K562 (cell line): ENCODE measurements at regions not wholly inside any gene's neighbourhood (a gene's known extent, or its start where the extent isn't known, plus 50 kb on each side); places are given as distances from the start of the nearest gene placed in this dataset.

Source experiments
- ATAC-seq: fragments of 200-7000 bp; cut with Tn5 transposase; 3 replicates; pipeline ENCODE4 v1.9.1; 2020; ENCODE audit warnings: moderate library complexity
- BruUV-seq: library from RNA; stranded (reverse); fragments of 400-500 nt; replicated peaks from 2 replicates; lab custom pipeline; 2021; lab: Mats Ljungman, UMichigan
- CTCF ChIA-PET: fragments of 300-600 bp; formaldehyde crosslinking; extraction: SDS; loops from one replicate; lab custom pipeline; 2021; ENCODE audit warnings: low intra/inter-chr PET ratio; lab: Yijun Ruan, JAX
- POLR2A ChIA-PET: fragments of 300-600, 350-650 bp; sonication (Branson Sonifier 250); formaldehyde crosslinking; extraction: SDS; loops from one replicate; lab custom pipeline; 2021; ENCODE audit warnings: antibody characterized with exemption, inconsistent platforms; lab: Yijun Ruan, JAX
- DNase-seq, 4 experiments: peaks; one replicate each; pipeline versions ENCODE4 v3.0.0 to v3.0.0-alpha.2; 2011 to 2018; ENCODE audit warnings: low spot score in 3 of 4, mixed read lengths in 3 of 4; ENCODE audit errors: extremely low read depth in 1 of 4
- FAIRE-seq: peaks from 2 replicates; lab custom pipeline; 2011; peaks lifted over from hg19 to GRCh38; lab: Jason Lieb, UNC
- H2AFZ ChIP-seq: 2 replicates; pipeline ENCODE4 v1.6.0; 2011; ENCODE audit warnings: low read depth, low read length, control low read depth, inconsistent platforms
- H3K27ac ChIP-seq: fragments of 200-600 bp; 3 replicates; pipeline ENCODE4 v1.8.0; 2011; ENCODE audit warnings: low read depth, mild to moderate bottlenecking, control low read depth, inconsistent platforms, low read length, moderate library complexity, mixed read lengths; ENCODE audit errors: extremely low read depth
- H3K27me3 ChIP-seq, 2 experiments: fragments of 300-600 bp in 1 of 2; 2 replicates in 1 of 2; 3 replicates in 1 of 2; pipeline versions ENCODE4 v1.6.0 to v1.8.0; 2011; ENCODE audit warnings: inconsistent platforms in 2 of 2, low read length in 2 of 2, mild to moderate bottlenecking in 1 of 2, mixed read lengths in 1 of 2, moderate library complexity in 1 of 2; ENCODE audit not compliant: control insufficient read depth in 2 of 2, insufficient read depth in 2 of 2
- H3K36me3 ChIP-seq: fragments of 300-600 bp; 3 replicates; pipeline ENCODE4 v1.8.0; 2011; ENCODE audit warnings: mild to moderate bottlenecking, low read length, inconsistent platforms; ENCODE audit not compliant: control insufficient read depth, insufficient read depth
- H3K4me1 ChIP-seq, 2 experiments: fragments of 200-600 bp in 1 of 2; replicated peaks in 1 of 2; 2 replicates in 1 of 2; 3 replicates in 1 of 2; pipeline versions ENCODE4 v1.5.1 to v1.8.0; 2011; ENCODE audit warnings: inconsistent platforms in 2 of 2, low read length in 2 of 2, mild to moderate bottlenecking in 1 of 2, mixed read lengths in 1 of 2, moderate library complexity in 1 of 2; ENCODE audit not compliant: control insufficient read depth in 2 of 2, insufficient read depth in 2 of 2
- H3K4me2 ChIP-seq: 2 replicates; pipeline ENCODE4 v1.6.1; 2011; ENCODE audit warnings: low read length, control low read depth, inconsistent platforms, mixed read lengths; ENCODE audit not compliant: insufficient read depth
- H3K4me3 ChIP-seq: fragments of 200-600 bp; sonication (generic), shearing (Covaris generic); 2 replicates; pipeline ENCODE4 v1.5.1; 2016; ENCODE audit warnings: control low read depth, inconsistent platforms
- H3K79me2 ChIP-seq: fragments of 200-600 bp; 3 replicates; pipeline ENCODE4 v1.8.0; 2011; ENCODE audit warnings: low read length, inconsistent platforms; ENCODE audit not compliant: control insufficient read depth, insufficient read depth
- H3K9ac ChIP-seq, 2 experiments: 2 replicates each; pipeline versions ENCODE4 v1.6.0 to v1.6.1; 2011; ENCODE audit warnings: low read depth in 2 of 2, low read length in 2 of 2, control low read depth in 1 of 2, inconsistent platforms in 1 of 2, mild to moderate bottlenecking in 1 of 2, mixed read lengths in 1 of 2; ENCODE audit not compliant: insufficient read depth in 1 of 2
- H3K9me1 ChIP-seq: one replicate; pipeline ENCODE4 v1.6.0; 2011; ENCODE audit warnings: inconsistent platforms, mild to moderate bottlenecking, low read length, moderate library complexity; ENCODE audit not compliant: control insufficient read depth, insufficient read depth
- H3K9me3 ChIP-seq: replicated peaks from 2 replicates; pipeline ENCODE4 v1.5.1; 2011; ENCODE audit warnings: low read depth, low read length, inconsistent platforms; ENCODE audit not compliant: control insufficient read depth, insufficient read depth
- H4K20me1 ChIP-seq: replicated peaks from 2 replicates; pipeline ENCODE4 v1.6.1; 2011; ENCODE audit warnings: low read length, inconsistent platforms, mixed read lengths; ENCODE audit not compliant: control insufficient read depth, insufficient read depth
- ETV6 ChIP-seq, 3 experiments: fragments of 150-350 bp in 1 of 3; sonication (generic) in 1 of 3; formaldehyde crosslinking in 1 of 3; IDR thresholded peaks; 2 replicates each; pipeline versions ENCODE4 v1.6.1 to v1.8.0; 2014 to 2022; ENCODE audit warnings: borderline replicate concordance in 2 of 3, low read depth in 2 of 3, antibody characterized with exemption in 1 of 3, low read length in 1 of 3, mild to moderate bottlenecking in 1 of 3, missing genetic modification reagents in 1 of 3
- KLF6 ChIP-seq: fragments of 250-450 bp; sonication (Bioruptor Pico); IDR thresholded peaks from 2 replicates; pipeline ENCODE4 v1.4.0; 2020; ENCODE audit warnings: mild to moderate bottlenecking, moderate library complexity, borderline replicate concordance
- NR2C1 ChIP-seq, 2 experiments: fragments of 450-650 bp; IDR thresholded peaks; 2 replicates each; pipeline ENCODE4 v1.6.1; 2017; ENCODE audit warnings: mild to moderate bottlenecking in 2 of 2, antibody characterized with exemption in 1 of 2, inconsistent platforms in 1 of 2, missing compliant biosample characterization in 1 of 2, missing genetic modification characterization in 1 of 2
- PHTF2 ChIP-seq: fragments of 250-450 bp; sonication (Bioruptor Pico); IDR thresholded peaks from 2 replicates; pipeline ENCODE4 v1.5.0; 2021; ENCODE audit warnings: mild to moderate bottlenecking
- RFX7 ChIP-seq: fragments of 250-450 bp; sonication (Bioruptor Pico); IDR thresholded peaks from 2 replicates; pipeline ENCODE4 v1.5.1; 2021; ENCODE audit warnings: mild to moderate bottlenecking
- WGBS: fragments of 100-300 bp; shearing (Covaris generic); methylation state at CpG from one replicate; pipeline ENCODE4 v1.1.6; 2016; ENCODE audit warnings: low coverage, mixed read lengths; ENCODE audit not compliant: insufficient coverage; ENCODE audit errors: missing lambda C conversion rate; 5-methylcytosine and 5-hydroxymethylcytosine counted together
- in situ Hi-C: fragments of 300-500 bp; cut with MboI; formaldehyde crosslinking; loops from 4 replicates; pipeline ENCODE4 v1.15.0; 2018; ENCODE audit warnings: inconsistent platforms, mixed read lengths
- intact Hi-C: fragments of 100-400 bp; cut with micrococcal nuclease; formaldehyde crosslinking; loops from 2 replicates; pipeline ENCODE4 v1.14.2; 2022
- TF ChIP-seq, protein P1 (sequence below): sonication (generic); IDR thresholded peaks from 2 replicates; pipeline ENCODE4 v1.6.1; 2016
- TF ChIP-seq, protein P2 (sequence below): fragments of 450-650 bp; IDR thresholded peaks from 2 replicates; pipeline ENCODE4 v1.6.1; 2016; ENCODE audit warnings: low read depth
- TF ChIP-seq, protein P3 (sequence below): sonication (generic); formaldehyde crosslinking; IDR thresholded peaks from 2 replicates; pipeline ENCODE4 v1.9.0; 2022; ENCODE audit warnings: mild to moderate bottlenecking, missing genetic modification reagents

DNA sequence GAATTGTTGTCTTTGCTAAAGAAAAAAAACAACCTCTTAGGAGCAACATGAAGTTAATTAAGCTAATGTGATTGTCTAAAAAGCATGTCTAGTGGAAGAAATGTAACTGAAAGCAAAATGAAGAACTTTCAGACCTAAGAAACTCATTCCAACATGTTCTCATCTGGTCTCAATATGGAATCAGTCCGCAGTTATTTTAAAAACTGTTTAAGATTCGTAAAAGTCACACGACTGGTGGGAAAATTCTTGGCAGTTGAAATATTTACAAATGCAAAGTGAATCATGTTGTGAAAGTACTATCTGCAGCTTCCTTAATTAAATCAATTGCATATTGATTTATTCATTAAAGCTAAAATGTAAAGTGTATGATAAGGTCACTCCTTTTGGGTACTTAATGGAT is 117.8 kb upstream of the DIAPH2 start:
- BruUV-seq: no TSS peak
- in situ Hi-C loops: no loop called here
- H3K9me3 ChIP-seq: no peaks in the 10 kb centered on the region
- CTCF ChIA-PET: no interaction called here
- no peak overlapping the region for H3K4me2 ChIP-seq
- H3K4me3 ChIP-seq: no peak overlapping the region
- DNase-seq (no peak), ATAC-seq (no peak), FAIRE-seq (no peak)
- no peaks in the 10 kb centered on the region for H3K4me1 ChIP-seq
- no peak overlapping the region for H3K9ac ChIP-seq
- POLR2A ChIA-PET: no interaction called here
- no peak overlapping the region for H3K27ac ChIP-seq
- TF ChIP-seq NR2C1 (IDR thresholded peaks at IDR 0.05): no peak
- no peak for TF ChIP-seq NR2C1 (tag; IDR thresholded peaks at IDR 0.05)
- TF ChIP-seq ETV6 (IDR thresholded peaks at IDR 0.05; ENCODE audit: borderline replicate concordance in 1 of 2, low read depth in 2 of 2, low read length in 1 of 2): no peak
- no peak for TF ChIP-seq ETV6 (CRISPR knock-in tag; IDR thresholded peaks at IDR 0.05; ENCODE audit: borderline replicate concordance)
- TF ChIP-seq, protein P1, sequence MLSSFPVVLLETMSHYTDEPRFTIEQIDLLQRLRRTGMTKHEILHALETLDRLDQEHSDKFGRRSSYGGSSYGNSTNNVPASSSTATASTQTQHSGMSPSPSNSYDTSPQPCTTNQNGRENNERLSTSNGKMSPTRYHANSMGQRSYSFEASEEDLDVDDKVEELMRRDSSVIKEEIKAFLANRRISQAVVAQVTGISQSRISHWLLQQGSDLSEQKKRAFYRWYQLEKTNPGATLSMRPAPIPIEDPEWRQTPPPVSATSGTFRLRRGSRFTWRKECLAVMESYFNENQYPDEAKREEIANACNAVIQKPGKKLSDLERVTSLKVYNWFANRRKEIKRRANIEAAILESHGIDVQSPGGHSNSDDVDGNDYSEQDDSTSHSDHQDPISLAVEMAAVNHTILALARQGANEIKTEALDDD: no peak
- no peak for TF ChIP-seq RFX7 (CRISPR knock-in tag)
- TF ChIP-seq, protein P2, sequence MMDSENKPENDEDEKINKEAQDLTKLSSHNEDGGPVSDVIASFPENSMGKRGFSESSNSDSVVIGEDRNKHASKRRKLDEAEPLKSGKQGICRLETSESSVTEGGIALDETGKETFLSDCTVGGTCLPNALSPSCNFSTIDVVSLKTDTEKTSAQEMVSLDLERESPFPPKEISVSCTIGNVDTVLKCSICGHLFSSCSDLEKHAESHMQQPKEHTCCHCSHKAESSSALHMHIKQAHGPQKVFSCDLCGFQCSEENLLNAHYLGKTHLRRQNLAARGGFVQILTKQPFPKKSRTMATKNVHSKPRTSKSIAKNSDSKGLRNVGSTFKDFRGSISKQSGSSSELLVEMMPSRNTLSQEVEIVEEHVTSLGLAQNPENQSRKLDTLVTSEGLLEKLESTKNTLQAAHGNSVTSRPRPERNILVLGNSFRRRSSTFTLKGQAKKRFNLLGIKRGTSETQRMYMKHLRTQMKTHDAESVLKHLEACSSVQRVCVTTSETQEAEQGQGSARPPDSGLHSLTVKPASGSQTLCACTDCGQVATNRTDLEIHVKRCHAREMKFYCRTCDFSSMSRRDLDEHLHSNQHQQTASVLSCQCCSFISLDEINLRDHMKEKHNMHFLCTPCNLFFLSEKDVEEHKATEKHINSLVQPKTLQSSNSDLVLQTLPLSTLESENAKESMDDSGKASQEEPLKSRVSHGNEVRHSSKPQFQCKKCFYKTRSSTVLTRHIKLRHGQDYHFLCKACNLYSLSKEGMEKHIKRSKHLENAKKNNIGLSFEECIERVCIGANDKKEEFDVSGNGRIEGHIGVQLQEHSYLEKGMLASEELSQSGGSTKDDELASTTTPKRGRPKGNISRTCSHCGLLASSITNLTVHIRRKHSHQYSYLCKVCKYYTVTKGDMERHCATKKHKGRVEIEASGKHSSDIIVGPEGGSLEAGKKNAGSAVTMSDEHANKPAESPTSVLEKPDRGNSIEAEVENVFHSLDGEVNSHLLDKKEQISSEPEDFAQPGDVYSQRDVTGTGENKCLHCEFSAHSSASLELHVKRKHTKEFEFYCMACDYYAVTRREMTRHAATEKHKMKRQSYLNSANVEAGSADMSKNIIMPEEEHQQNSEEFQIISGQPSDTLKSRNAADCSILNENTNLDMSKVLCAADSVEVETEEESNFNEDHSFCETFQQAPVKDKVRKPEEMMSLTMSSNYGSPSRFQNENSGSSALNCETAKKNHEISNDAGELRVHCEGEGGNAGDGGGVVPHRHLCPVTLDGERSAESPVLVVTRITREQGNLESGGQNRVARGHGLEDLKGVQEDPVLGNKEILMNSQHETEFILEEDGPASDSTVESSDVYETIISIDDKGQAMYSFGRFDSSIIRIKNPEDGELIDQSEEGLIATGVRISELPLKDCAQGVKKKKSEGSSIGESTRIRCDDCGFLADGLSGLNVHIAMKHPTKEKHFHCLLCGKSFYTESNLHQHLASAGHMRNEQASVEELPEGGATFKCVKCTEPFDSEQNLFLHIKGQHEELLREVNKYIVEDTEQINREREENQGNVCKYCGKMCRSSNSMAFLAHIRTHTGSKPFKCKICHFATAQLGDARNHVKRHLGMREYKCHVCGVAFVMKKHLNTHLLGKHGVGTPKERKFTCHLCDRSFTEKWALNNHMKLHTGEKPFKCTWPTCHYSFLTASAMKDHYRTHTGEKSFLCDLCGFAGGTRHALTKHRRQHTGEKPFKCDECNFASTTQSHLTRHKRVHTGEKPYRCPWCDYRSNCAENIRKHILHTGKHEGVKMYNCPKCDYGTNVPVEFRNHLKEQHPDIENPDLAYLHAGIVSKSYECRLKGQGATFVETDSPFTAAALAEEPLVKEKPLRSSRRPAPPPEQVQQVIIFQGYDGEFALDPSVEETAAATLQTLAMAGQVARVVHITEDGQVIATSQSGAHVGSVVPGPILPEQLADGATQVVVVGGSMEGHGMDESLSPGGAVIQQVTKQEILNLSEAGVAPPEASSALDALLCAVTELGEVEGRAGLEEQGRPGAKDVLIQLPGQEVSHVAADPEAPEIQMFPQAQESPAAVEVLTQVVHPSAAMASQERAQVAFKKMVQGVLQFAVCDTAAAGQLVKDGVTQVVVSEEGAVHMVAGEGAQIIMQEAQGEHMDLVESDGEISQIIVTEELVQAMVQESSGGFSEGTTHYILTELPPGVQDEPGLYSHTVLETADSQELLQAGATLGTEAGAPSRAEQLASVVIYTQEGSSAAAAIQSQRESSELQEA: no peak
- TF ChIP-seq KLF6 (CRISPR knock-in tag): no peak
- TF ChIP-seq, protein P3, sequence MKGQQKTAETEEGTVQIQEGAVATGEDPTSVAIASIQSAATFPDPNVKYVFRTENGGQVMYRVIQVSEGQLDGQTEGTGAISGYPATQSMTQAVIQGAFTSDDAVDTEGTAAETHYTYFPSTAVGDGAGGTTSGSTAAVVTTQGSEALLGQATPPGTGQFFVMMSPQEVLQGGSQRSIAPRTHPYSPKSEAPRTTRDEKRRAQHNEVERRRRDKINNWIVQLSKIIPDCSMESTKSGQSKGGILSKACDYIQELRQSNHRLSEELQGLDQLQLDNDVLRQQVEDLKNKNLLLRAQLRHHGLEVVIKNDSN: no peak
- TF ChIP-seq PHTF2 (CRISPR knock-in tag): no peak
- TF ChIP-seq, all 486 proteins: peak for 0
- H3K79me2 ChIP-seq: no peaks in the 10 kb centered on the region
- 3% methylated on average over 3 of the region's 3 CpGs for WGBS
- H4K20me1 ChIP-seq: no peaks in the 10 kb centered on the region
- intact Hi-C loops: no loop called here
- no peak overlapping the region for H2AFZ ChIP-seq
- H3K27me3 ChIP-seq: no peaks in the 10 kb centered on the region
- H3K9me1 ChIP-seq: no peaks in the 10 kb centered on the region
- H3K36me3 ChIP-seq: no peaks in the 10 kb centered on the region
